GM12878 (cell line): ENCODE measurements at regions not wholly inside any gene's neighbourhood (a gene's known extent, or its start where the extent isn't known, plus 50 kb on each side); places are given as distances from the start of the nearest gene placed in this dataset.

Experiments used
- NFYB ChIP-seq: IDR thresholded peaks from 2 replicates; pipeline ENCODE4 v1.6.1; 2011; ENCODE audit warnings: low read depth, mild to moderate bottlenecking, low read length, improper control_type of control experiment, moderate library complexity; ENCODE audit not compliant: insufficient read depth
- POLR2AphosphoS5 ChIP-seq: IDR thresholded peaks from 2 replicates; pipeline ENCODE4 v1.6.1; 2011; ENCODE audit warnings: mild to moderate bottlenecking, low read length, inconsistent platforms
- ZNF217 ChIP-seq: fragments of 450-650 bp; IDR thresholded peaks from 2 replicates; pipeline ENCODE4 v1.6.1; 2017; ENCODE audit warnings: antibody characterized with exemption, mild to moderate bottlenecking
- TF ChIP-seq, protein P1 (sequence below), 3 experiments: IDR thresholded peaks in 2 of 3; conservative IDR thresholded peaks in 1 of 3; 2 replicates each; pipeline ENCODE4 v1.5.1; 2011; ENCODE audit warnings: low read depth in 3 of 3, low read length in 3 of 3, mild to moderate bottlenecking in 3 of 3, control low read depth in 2 of 3, moderate library complexity in 2 of 3, inconsistent platforms in 1 of 3, mixed read lengths in 1 of 3; ENCODE audit not compliant: control insufficient read depth in 2 of 3, insufficient read depth in 1 of 3; ENCODE audit errors: extremely low read depth in 1 of 3

DNA sequence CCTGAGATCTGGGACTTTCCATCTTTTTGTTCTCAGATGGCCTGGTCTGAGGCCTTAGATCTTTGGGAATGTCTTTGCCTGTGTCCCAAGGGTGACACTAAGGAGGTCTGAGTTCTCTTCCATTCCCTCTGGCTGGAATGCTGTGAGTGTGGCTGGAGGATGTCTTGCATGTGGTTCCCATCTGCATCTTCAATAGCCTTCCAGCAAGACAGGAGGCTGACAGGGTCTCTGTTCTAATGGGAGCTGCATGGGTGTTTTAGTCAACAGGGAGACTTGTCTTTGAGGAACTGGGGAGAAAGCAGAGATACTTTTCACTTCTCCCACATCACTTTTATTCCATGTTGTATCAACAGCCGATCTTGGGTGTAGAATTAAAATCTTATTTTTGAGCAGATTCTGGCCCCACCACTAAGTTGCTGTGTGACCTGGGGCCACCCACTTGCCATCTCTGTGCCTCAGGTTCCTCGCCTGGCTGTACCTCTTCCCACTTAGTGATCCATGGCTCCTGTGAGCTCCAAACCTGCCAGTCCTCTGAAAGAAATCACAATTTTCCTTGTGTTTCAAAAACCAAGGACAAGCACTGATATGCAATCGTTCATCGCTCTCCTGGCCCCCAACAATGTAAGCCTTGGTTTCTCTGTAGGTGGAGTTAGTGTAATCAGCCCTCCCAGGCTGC, 75.2 kb downstream of the LSM3 start:
- TF ChIP-seq ZNF217, result no peak
- TF ChIP-seq, protein P1, sequence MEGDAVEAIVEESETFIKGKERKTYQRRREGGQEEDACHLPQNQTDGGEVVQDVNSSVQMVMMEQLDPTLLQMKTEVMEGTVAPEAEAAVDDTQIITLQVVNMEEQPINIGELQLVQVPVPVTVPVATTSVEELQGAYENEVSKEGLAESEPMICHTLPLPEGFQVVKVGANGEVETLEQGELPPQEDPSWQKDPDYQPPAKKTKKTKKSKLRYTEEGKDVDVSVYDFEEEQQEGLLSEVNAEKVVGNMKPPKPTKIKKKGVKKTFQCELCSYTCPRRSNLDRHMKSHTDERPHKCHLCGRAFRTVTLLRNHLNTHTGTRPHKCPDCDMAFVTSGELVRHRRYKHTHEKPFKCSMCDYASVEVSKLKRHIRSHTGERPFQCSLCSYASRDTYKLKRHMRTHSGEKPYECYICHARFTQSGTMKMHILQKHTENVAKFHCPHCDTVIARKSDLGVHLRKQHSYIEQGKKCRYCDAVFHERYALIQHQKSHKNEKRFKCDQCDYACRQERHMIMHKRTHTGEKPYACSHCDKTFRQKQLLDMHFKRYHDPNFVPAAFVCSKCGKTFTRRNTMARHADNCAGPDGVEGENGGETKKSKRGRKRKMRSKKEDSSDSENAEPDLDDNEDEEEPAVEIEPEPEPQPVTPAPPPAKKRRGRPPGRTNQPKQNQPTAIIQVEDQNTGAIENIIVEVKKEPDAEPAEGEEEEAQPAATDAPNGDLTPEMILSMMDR (IDR thresholded peaks at IDR 0.05 in 2 of 3, conservative IDR thresholded peaks at IDR 0.05 in 1 of 3; ENCODE audit: control insufficient read depth in 2 of 3, extremely low read depth in 1 of 3, insufficient read depth in 1 of 3, low read depth in 3 of 3, low read length in 3 of 3), result no peak
- TF ChIP-seq NFYB, result no peak
- no peak for TF ChIP-seq POLR2AphosphoS5
